Naive B cell (primary cell): ENCODE measurements at regions not wholly inside any gene's neighbourhood (a gene's known extent, or its start where the extent isn't known, plus 50 kb on each side); places are given as distances from the start of the nearest gene placed in this dataset.

ENCODE experiments used
- ATAC-seq, 2 donors: fragments of 150-1000 bp; cut with Tn5 transposase; 2 replicates each; pipeline ENCODE4 v1.10.0; 2021; ENCODE audit warnings: low read depth in 2 of 2, mild to moderate bottlenecking in 2 of 2, moderate library complexity in 2 of 2
- DNase-seq: peaks from one replicate; pipeline ENCODE4 v3.0.0; 2022
- H3K27ac Mint-ChIP-seq, 6 donors: one replicate each; pipeline ENCODE4 v1.8.0; 2020 to 2022; ENCODE audit warnings: mild to moderate bottlenecking in 6 of 6, mixed read lengths in 6 of 6, moderate library complexity in 5 of 6, inconsistent platforms in 2 of 6
- H3K27me3 Mint-ChIP-seq, 3 donors: one replicate each; pipeline ENCODE4 v1.8.0; 2021 to 2022; ENCODE audit warnings: mixed read lengths in 3 of 3, mild to moderate bottlenecking in 1 of 3
- H3K36me3 Mint-ChIP-seq, 2 donors: one replicate each; pipeline ENCODE4 v1.8.0; 2020 to 2022; ENCODE audit warnings: mixed read lengths in 2 of 2, inconsistent platforms in 1 of 2, mild to moderate bottlenecking in 1 of 2
- H3K4me1 Mint-ChIP-seq, 3 donors: one replicate each; pipeline ENCODE4 v1.8.0; 2020 to 2022; ENCODE audit warnings: mixed read lengths in 3 of 3, inconsistent platforms in 1 of 3, mild to moderate bottlenecking in 1 of 3, moderate library complexity in 1 of 3
- H3K4me3 Mint-ChIP-seq, 8 donors: one replicate each; pipeline ENCODE4 v1.8.0; 2020 to 2022; ENCODE audit warnings: mild to moderate bottlenecking in 8 of 8, mixed read lengths in 8 of 8, moderate library complexity in 8 of 8, inconsistent platforms in 2 of 8
- H3K9me3 Mint-ChIP-seq, 7 donors: one replicate each; pipeline ENCODE4 v1.8.0; 2020 to 2022; ENCODE audit warnings: mixed read lengths in 7 of 7, mild to moderate bottlenecking in 5 of 7, inconsistent platforms in 2 of 7, moderate library complexity in 1 of 7

DNA sequence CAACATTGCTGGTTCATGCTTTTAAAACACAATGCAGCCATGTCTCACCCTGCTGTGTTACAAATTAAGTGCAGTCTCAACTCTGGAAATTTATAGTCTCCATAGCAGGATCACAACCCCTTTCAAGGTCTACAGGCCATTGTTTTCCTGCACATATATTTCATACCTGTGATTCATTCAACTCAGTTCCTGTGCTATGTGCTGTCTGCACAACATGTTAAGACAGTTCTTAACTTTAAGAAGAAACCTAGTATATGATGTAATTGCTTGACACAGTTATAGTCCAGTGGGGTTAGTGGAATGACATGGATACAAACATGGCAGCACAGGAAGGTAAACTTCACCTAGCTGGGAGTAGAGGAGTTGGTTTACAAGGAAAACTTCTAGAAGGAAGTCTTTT is 106.4 kb downstream of the IFI44 start:
- Mint-ChIP-seq H3K4me1 (no peaks in the 10 kb centered on the region), H3K27me3 (no peaks in the 10 kb centered on the region)
- no peak for ATAC-seq

DNA sequence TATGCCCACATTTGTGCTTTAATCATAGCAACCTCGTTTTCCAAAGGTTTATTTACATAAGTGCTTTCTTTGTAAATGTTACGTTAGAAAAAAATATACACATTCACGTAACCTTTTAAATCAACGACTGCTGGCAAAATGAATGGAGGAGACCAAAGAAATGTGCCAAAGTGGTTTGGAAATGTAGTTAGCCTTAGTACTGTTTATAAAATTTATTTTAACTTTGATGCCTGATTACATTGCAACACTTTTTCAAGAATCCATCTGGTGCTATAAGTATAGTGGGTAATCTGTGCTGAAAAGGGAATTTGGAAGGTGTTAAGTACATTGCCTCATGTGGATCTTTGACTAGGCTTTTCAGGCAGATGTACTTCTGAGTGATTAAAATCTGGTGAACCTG is 108.9 kb downstream of the IFI44 start:
- Mint-ChIP-seq H3K9me3 (peaks cover 3 to 24% (median 12%) of the 10 kb centered on the region in 7 donors), H3K4me1 (no peaks in the 10 kb centered on the region), H3K27me3 (no peaks in the 10 kb centered on the region), H3K36me3 (peaks cover 0 to 7% of the 10 kb centered on the region in 2 donors), H3K27ac (no peak overlapping the region), H3K4me3 (no peak overlapping the region)
- DNase-seq (no peak), ATAC-seq (no peak)

More for the DNA sequence above, 106.4 kb downstream of the IFI44 start:
- Mint-ChIP-seq H3K4me3 (no peak overlapping the region), H3K27ac (no peak overlapping the region), H3K36me3 (peaks cover 0 to 7% of the 10 kb centered on the region in 2 donors), H3K9me3 (peaks cover 3 to 28% (median 13%) of the 10 kb centered on the region in 7 donors)
- DNase-seq, result no peak

DNA sequence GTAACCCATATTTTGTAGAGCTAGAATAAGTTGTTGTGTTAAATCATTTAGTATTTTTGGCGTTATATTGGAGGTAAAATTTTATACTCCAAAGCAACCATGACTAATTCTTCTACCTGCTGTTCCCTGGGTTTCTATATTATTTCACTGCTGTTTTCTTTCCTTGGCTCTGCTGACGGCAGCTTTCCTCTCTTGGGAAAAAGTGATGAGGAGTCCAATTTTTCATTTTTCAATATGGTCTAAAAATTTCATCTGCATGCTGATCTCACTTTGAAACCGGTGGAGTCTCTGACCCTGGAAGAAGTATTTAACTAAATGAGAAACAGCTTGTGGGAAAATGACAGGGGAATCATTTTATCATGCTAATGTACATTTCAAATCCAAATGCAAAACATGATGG is 110.2 kb downstream of the IFI44 start:
- no peak overlapping the region for H3K27ac Mint-ChIP-seq

DNA sequence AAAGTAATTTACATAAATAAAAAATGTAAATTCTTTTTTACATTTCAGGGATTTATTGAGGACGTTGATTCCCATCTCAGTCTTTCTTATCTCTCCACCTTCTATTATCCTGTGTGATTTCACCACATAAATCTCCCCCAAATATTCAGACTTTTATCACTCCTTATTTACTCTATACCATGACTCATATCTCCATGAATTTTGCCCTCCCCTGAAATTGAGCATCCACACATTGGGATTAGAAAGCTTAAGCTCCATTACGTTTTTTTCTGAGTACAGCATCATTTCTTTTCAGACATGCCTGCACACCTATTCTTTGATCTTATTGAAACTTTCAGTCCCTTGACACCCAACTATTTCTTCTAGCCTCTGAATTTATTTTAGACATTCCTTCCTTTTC is 111.2 kb downstream of the IFI44 start:
- Mint-ChIP-seq H3K27ac (no peak overlapping the region), H3K4me3 (no peak overlapping the region), H3K9me3 (peaks cover 0 to 11% (median 3%) of the 10 kb centered on the region in 7 donors), H3K36me3 (peaks cover 0 to 1% of the 10 kb centered on the region in 2 donors), H3K4me1 (no peaks in the 10 kb centered on the region), H3K27me3 (no peaks in the 10 kb centered on the region)
- ATAC-seq, result no peak
- no peak for DNase-seq

More for the DNA sequence above, 110.2 kb downstream of the IFI44 start:
- H3K9me3 Mint-ChIP-seq, result peaks cover 2 to 13% (median 5%) of the 10 kb centered on the region in 7 donors
- no peaks in the 10 kb centered on the region for H3K4me1 Mint-ChIP-seq
- DNase-seq (no peak), ATAC-seq (no peak)
- no peak overlapping the region for H3K4me3 Mint-ChIP-seq
- H3K36me3 Mint-ChIP-seq, result peaks cover 0 to 7% of the 10 kb centered on the region in 2 donors
- H3K27me3 Mint-ChIP-seq, result no peaks in the 10 kb centered on the region

DNA sequence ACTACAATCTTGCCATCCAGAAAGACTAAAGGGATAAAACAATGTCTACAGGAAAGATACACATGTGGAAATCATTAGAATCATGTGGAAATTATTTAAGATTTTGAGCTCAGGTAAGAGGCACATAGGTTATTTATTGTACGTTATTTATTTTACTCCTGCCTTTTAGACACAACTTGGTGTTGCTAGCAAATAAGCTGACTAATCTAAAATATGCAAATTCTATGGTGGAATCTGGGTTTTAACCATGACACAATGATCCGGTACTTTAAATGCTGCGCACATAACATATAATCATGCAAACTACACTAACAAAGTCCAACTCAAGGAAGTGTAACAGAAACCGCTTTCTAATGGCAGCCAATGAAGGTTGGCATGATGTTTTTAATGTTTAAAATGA is 112.5 kb downstream of the IFI44 start:
- peaks cover 0 to 9% (median 2%) of the 10 kb centered on the region in 7 donors for H3K9me3 Mint-ChIP-seq

DNA sequence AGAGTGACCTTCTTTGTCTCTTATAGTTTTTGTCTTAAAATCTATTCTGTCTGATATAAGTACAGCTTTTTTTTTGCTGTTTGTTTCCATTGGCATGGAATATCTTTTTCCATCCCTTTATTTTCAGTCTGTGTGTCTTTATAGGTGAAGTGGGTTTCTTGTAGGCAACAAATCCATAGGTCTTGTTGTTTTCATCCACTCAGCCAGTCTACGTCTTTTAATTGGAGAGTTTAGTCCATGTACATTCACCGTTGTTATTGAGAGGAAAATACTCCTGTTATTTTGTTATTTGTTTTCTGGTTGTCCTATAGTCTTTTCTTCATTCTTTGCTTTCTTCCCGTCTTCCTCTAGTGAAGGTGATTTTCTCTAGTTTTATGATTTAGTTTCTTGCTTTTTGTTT is 115.9 kb downstream of the IFI44 start:
- DNase-seq (no peak), ATAC-seq (no peak)
- Mint-ChIP-seq H3K9me3 (peaks cover 0 to 9% (median 2%) of the 10 kb centered on the region in 7 donors), H3K36me3 (no peaks in the 10 kb centered on the region), H3K27ac (no peak overlapping the region), H3K27me3 (no peaks in the 10 kb centered on the region), H3K4me3 (no peak overlapping the region), H3K4me1 (no peaks in the 10 kb centered on the region)

More for the DNA sequence above, 112.5 kb downstream of the IFI44 start:
- H3K27me3 Mint-ChIP-seq, result no peaks in the 10 kb centered on the region
- DNase-seq, result no peak
- ATAC-seq, result no peak
- H3K36me3 Mint-ChIP-seq, result no peaks in the 10 kb centered on the region
- H3K4me3 Mint-ChIP-seq, result no peak overlapping the region
- no peak overlapping the region for H3K27ac Mint-ChIP-seq
- H3K4me1 Mint-ChIP-seq, result no peaks in the 10 kb centered on the region

DNA sequence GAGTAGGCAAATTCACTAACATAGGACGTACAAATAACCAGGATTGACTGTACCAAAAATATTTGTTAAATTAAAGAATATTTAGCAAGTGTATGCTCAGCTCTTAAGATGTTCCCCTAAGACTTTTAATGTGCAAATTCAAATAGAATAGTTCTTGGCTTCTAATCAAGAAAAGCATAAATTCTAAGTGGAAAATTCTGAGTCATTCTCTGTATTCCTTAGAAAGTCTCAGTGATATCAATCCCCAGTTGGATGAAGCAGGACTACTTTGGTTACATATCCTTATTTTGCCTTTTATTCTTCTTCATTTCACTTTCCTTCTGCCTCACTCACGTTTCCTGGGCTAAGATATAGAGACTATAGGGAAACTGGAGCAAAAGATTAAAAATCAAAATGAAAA is 130.2 kb downstream of the IFI44 start:
- Mint-ChIP-seq H3K4me1 (no peaks in the 10 kb centered on the region), H3K36me3 (no peaks in the 10 kb centered on the region), H3K9me3 (peaks cover 0 to 3% (median 0%) of the 10 kb centered on the region in 7 donors), H3K27me3 (no peaks in the 10 kb centered on the region), H3K27ac (no peak overlapping the region), H3K4me3 (no peak overlapping the region)
- ATAC-seq (no peak), DNase-seq (no peak)

DNA sequence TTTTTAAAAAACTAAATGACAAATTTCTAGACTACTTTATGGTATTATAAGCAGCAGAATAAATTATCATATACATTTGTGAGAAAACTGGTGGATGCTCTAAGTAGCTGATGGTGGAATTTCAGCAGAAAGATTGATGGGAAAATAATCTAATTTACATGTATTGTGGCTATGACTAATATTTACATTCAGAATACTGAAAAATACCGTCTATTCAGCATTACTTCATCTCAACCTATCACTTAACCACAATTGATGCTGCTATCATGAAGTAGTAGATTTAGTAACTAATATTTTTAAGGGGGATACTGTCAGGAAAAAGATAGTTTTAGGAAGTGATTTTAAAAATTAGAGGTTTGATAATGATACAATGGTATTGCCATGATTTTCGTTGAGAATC is 137.9 kb downstream of the IFI44 start:
- no peak overlapping the region for H3K4me3 Mint-ChIP-seq
- no peak for ATAC-seq
- H3K36me3 Mint-ChIP-seq, result no peaks in the 10 kb centered on the region
- H3K9me3 Mint-ChIP-seq, result peaks cover 0 to 3% (median 0%) of the 10 kb centered on the region in 7 donors
- H3K4me1 Mint-ChIP-seq, result no peaks in the 10 kb centered on the region
- DNase-seq, result no peak
- no peak overlapping the region for H3K27ac Mint-ChIP-seq
- H3K27me3 Mint-ChIP-seq, result no peaks in the 10 kb centered on the region

DNA sequence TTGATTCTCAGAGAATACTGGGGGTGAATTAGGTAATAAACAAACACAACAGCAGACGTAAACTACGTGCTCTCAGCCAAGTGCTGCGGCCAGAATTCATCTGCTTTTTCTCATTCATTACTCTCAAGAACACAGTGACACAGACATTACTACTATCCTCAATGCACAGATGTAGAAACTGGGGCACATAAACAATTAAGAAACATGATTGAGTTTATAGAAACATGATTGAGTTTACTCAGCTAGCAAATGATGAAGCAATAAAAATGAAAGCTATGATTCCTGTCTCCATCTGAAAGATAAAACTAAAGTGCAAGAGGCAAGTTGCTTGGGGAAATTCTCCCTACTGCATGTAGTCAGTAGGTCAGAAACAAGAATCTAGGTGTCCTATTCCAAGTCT is 140.5 kb downstream of the IFI44 start:
- no peaks in the 10 kb centered on the region for H3K36me3 Mint-ChIP-seq
- DNase-seq, result no peak
- no peaks in the 10 kb centered on the region for H3K27me3 Mint-ChIP-seq
- H3K27ac Mint-ChIP-seq, result no peak overlapping the region
- H3K9me3 Mint-ChIP-seq, result peaks cover 0 to 3% (median 0%) of the 10 kb centered on the region in 7 donors
- no peaks in the 10 kb centered on the region for H3K4me1 Mint-ChIP-seq
- H3K4me3 Mint-ChIP-seq, result no peak overlapping the region
- no peak for ATAC-seq

DNA sequence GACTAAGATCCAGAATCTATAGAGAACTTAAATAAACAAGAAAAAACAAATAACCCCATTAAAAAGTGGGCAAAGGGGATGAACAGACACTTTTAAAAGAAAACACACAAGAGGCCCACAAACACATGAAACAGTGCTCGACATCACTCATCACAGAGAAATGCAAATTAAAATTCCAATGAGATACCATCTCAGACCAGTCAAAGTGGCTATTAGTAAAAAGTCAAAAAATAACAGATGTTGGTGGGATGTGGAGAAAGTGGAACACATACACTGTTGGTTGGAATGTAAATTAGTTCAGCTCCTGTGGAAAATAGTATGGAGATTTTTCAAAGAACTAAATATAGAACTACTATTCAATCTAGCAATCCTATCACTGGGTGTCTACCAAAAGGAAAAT is 143.1 kb downstream of the IFI44 start:
- no peak for DNase-seq
- H3K9me3 Mint-ChIP-seq, result peaks cover 0 to 3% (median 0%) of the 10 kb centered on the region in 7 donors
- H3K27me3 Mint-ChIP-seq, result no peaks in the 10 kb centered on the region
- H3K36me3 Mint-ChIP-seq, result no peaks in the 10 kb centered on the region
- H3K4me1 Mint-ChIP-seq, result no peaks in the 10 kb centered on the region
- no peak for ATAC-seq
- H3K27ac Mint-ChIP-seq, result no peak overlapping the region
- no peak overlapping the region for H3K4me3 Mint-ChIP-seq

DNA sequence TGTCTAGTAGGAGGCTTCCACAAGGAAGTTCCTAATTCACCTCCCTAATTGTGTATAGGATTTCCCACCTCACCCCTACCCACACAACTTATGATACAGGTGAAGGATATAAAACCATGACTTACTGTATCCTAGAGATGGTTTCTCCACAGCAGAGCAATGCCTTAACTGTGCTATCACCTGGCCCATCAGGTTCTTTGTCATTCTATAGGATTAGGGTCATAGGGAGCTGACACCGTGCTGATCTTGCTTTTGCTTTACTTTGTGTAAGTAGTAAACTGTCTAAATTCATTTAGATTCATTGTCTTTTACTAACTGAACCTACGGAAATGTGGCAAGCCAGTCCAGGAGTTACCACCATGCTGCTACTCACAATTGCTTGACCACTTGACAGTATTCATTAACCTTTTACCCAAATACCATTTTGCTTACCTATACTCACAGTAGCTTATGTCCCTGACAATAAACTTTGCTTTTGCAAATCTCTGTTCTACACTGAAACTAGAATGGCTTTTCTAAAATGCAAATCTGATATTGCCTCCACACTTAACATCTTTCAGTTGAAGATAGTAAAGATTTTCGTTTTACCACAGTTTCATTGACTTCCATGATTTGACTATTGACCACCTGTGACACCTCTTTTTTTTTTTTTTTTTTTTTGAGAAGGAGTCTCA is 147.6 kb downstream of the IFI44 start:
- H3K4me1 Mint-ChIP-seq, result no peaks in the 10 kb centered on the region
- H3K27ac Mint-ChIP-seq, result no peak overlapping the region
- H3K9me3 Mint-ChIP-seq, result peaks cover 0 to 3% (median 0%) of the 10 kb centered on the region in 7 donors
- DNase-seq (no peak), ATAC-seq (no peak)
- no peaks in the 10 kb centered on the region for H3K27me3 Mint-ChIP-seq
- no peak overlapping the region for H3K4me3 Mint-ChIP-seq
- no peaks in the 10 kb centered on the region for H3K36me3 Mint-ChIP-seq

DNA sequence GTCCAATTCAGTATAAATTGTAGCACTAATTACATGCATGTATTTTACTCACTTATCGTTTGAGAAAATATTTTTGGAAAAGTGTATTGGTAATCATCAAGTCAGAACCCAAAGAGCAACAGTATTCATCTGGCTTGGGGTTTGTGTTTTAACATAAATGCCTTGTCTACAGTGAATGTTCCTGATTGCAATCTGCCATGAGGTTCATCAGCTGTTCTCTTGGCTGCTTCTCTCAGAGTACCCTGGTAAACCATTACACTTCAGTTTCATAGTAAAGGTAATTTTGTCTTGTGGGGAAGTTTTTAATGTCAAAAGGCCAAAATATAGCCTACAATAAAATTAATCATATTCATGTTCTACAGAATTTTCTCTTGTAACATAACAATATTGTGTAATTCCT is 150.3 kb downstream of the IFI44 start:
- DNase-seq (no peak), ATAC-seq (no peak)
- no peak overlapping the region for H3K27ac Mint-ChIP-seq
- H3K4me1 Mint-ChIP-seq, result no peaks in the 10 kb centered on the region
- H3K4me3 Mint-ChIP-seq, result no peak overlapping the region
- H3K27me3 Mint-ChIP-seq, result no peaks in the 10 kb centered on the region
- H3K9me3 Mint-ChIP-seq, result no peaks in the 10 kb centered on the region
- H3K36me3 Mint-ChIP-seq, result no peaks in the 10 kb centered on the region

DNA sequence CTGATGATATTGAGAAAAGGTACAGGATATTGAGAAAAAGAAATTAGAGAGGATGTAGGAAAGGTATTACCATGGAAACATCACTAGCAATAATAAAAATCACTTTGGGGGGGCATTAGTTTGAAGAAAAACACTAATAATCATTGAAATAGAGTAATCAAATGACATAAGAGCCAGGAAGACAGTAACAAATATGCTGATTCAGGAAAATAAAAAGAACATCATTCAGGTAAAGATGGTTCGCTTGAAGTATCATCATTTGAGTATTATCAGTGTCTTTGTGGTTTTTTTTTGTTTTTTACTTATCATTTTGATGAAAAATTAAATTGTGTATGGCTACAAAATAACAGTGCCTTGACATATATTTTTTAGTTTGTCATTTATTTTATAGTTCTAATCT is 164.5 kb downstream of the IFI44 start:
- Mint-ChIP-seq H3K36me3 (no peaks in the 10 kb centered on the region), H3K27ac (no peak overlapping the region), H3K4me1 (no peaks in the 10 kb centered on the region), H3K27me3 (no peaks in the 10 kb centered on the region), H3K4me3 (no peak overlapping the region), H3K9me3 (no peaks in the 10 kb centered on the region)
- ATAC-seq, result no peak
- DNase-seq, result no peak

DNA sequence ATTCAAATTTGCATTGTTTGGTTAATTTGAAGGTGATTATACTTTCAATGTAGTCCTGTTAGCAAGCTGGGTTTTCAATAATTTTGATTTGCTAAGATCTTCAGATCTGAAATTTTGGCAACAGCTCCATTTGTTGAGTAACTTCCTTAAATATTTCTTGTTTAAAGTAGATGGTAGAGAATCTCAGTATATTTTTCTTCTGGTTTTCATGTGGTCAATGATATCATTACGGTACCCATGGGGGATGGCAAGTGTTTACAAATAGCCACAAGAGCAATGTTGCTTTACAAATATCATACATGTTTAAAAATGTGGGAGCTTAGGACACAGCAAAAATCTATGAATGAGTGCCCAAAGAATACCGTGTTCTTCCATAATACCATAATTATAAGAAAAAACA is 175.9 kb downstream of the IFI44 start:
- H3K27me3 Mint-ChIP-seq, result no peaks in the 10 kb centered on the region
- H3K4me1 Mint-ChIP-seq, result no peaks in the 10 kb centered on the region
- no peak overlapping the region for H3K27ac Mint-ChIP-seq
- no peaks in the 10 kb centered on the region for H3K36me3 Mint-ChIP-seq
- DNase-seq, result no peak
- H3K9me3 Mint-ChIP-seq, result peaks cover 0 to 6% (median 1%) of the 10 kb centered on the region in 7 donors
- no peak for ATAC-seq
- no peak overlapping the region for H3K4me3 Mint-ChIP-seq

DNA sequence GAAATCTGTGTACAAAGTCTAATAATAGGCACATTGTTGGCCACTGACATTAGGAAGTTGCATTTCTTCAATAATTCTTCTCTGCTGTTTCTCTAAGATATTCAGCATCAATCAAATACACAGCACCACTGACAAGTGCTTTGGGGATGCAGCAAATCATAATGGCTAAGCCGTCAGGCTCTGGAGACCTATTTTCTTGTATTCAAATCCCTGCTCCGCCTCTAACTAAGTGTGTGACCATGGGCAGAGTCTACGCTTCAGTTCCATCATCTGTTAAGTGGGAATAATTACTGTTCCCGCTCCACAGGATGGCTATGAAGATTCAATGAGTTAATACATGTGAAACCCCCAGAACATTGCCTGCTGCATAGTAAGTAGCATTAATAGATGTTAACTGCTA is 176.9 kb downstream of the ADGRL4 start:
- H3K36me3 Mint-ChIP-seq, result no peaks in the 10 kb centered on the region
- DNase-seq (no peak), ATAC-seq (no peak)
- H3K4me1 Mint-ChIP-seq, result no peaks in the 10 kb centered on the region
- H3K9me3 Mint-ChIP-seq, result no peaks in the 10 kb centered on the region
- no peak overlapping the region for H3K27ac Mint-ChIP-seq
- H3K27me3 Mint-ChIP-seq, result no peaks in the 10 kb centered on the region
- H3K4me3 Mint-ChIP-seq, result no peak overlapping the region
